Astrocyte (in vitro differentiated cells and primary cell): ENCODE measurements at regions not wholly inside any gene's neighbourhood (a gene's known extent, or its start where the extent isn't known, plus 50 kb on each side); places are given as distances from the start of the nearest gene placed in this dataset.

Experiments
- DNase-seq: peaks from one replicate; pipeline ENCODE4 v3.0.0-alpha.2; 2010; ENCODE audit warnings: low read depth
- FAIRE-seq: peaks from 2 replicates; lab custom pipeline; 2011; peaks lifted over from hg19 to GRCh38; lab: Jason Lieb, UNC
- H2AFZ ChIP-seq: 2 replicates; pipeline ENCODE4 v1.6.0; 2012; ENCODE audit warnings: low read depth, low read length, inconsistent platforms
- H3K27ac ChIP-seq: 2 replicates; pipeline ENCODE4 v1.5.1; 2011; ENCODE audit warnings: low read depth, low read length, inconsistent platforms
- H3K27me3 ChIP-seq: 2 replicates; pipeline ENCODE4 v1.6.0; 2011; ENCODE audit warnings: low read length, inconsistent platforms; ENCODE audit not compliant: insufficient read depth
- H3K36me3 ChIP-seq: 2 replicates; pipeline ENCODE4 v1.5.1; 2011; ENCODE audit warnings: low read length, inconsistent platforms; ENCODE audit not compliant: insufficient read depth
- H3K4me1 ChIP-seq: 2 replicates; pipeline ENCODE4 v1.5.1; 2011; ENCODE audit warnings: low read length, inconsistent platforms; ENCODE audit not compliant: insufficient read depth
- H3K4me2 ChIP-seq: 2 replicates; pipeline ENCODE4 v1.6.0; 2012; ENCODE audit warnings: low read length, inconsistent platforms
- H3K4me3 ChIP-seq: 2 replicates; pipeline ENCODE4 v1.5.1; 2011; ENCODE audit warnings: low read depth, mild to moderate bottlenecking, low read length, inconsistent platforms; ENCODE audit not compliant: insufficient read depth
- H3K79me2 ChIP-seq: 2 replicates; pipeline ENCODE4 v1.6.0; 2012; ENCODE audit warnings: mild to moderate bottlenecking, low read length, inconsistent platforms; ENCODE audit not compliant: insufficient read depth
- H3K9ac ChIP-seq: 2 replicates; pipeline ENCODE4 v1.6.0; 2012; ENCODE audit warnings: mild to moderate bottlenecking, low read length, inconsistent platforms
- H3K9me3 ChIP-seq: 2 replicates; pipeline ENCODE4 v1.5.1; 2012; ENCODE audit warnings: low read depth, mild to moderate bottlenecking, low read length, inconsistent platforms; ENCODE audit not compliant: insufficient read depth
- H4K20me1 ChIP-seq: 2 replicates; pipeline ENCODE4 v1.6.0; 2012; ENCODE audit warnings: low read length, inconsistent platforms; ENCODE audit not compliant: insufficient read depth
- H3K27ac Mint-ChIP-seq: one replicate; pipeline ENCODE4 v1.8.0; 2021; ENCODE audit warnings: mild to moderate bottlenecking, mixed read lengths; ENCODE audit not compliant: unreplicated experiment
- H3K27me3 Mint-ChIP-seq: one replicate; pipeline ENCODE4 v1.8.0; 2021; ENCODE audit warnings: low read depth, mixed read lengths; ENCODE audit not compliant: unreplicated experiment
- H3K36me3 Mint-ChIP-seq: one replicate; pipeline ENCODE4 v1.8.0; 2021; ENCODE audit warnings: low read depth, mixed read lengths; ENCODE audit not compliant: unreplicated experiment
- H3K4me1 Mint-ChIP-seq: one replicate; pipeline ENCODE4 v1.8.0; 2021; ENCODE audit warnings: low read depth, mixed read lengths; ENCODE audit not compliant: unreplicated experiment
- H3K4me3 Mint-ChIP-seq: one replicate; pipeline ENCODE4 v1.8.0; 2021; ENCODE audit warnings: mild to moderate bottlenecking, moderate library complexity, mixed read lengths; ENCODE audit not compliant: unreplicated experiment
- H3K9me3 Mint-ChIP-seq: one replicate; pipeline ENCODE4 v1.8.0; 2021; ENCODE audit warnings: mild to moderate bottlenecking, mixed read lengths; ENCODE audit not compliant: unreplicated experiment
- EZH2 ChIP-seq: IDR thresholded peaks from 2 replicates; pipeline ENCODE4 v1.6.1; 2012; ENCODE audit warnings: mild to moderate bottlenecking, low read length, inconsistent platforms; ENCODE audit not compliant: insufficient read depth
- TF ChIP-seq, protein P1 (sequence below): IDR thresholded peaks from 2 replicates; pipeline ENCODE4 v1.5.1; 2011; ENCODE audit warnings: low read depth, mild to moderate bottlenecking, inconsistent platforms, low read length, moderate library complexity; ENCODE audit not compliant: insufficient read depth

DNA sequence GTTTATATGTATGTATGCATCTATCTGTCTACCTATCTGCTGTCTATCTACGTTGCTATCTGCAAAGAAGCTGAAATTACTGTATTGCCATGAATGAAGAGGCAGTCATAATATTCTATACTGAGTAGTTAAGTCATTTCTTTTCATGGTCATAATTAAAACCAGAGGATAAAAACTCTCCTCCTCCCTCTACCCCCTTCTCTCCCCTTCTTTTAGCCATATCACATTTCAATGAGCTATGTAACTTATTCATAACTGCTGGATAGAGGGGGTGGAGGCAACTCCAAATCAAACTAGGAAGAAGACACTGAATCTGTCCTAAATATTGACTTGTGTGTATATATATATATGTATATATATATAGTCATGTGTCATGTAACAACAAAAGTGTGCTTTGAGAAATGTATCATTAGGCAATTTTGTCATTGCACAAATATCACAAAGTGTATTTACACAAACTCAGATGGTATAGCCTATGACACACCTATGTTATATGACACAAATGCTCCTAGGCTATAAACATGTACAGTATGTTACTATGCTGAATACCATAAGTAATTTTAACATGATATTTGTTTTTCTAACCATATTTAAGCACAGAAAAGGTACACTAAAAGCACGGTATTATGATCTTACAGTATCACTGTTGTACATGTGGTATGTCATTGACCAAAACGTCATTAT lies 229.7 kb upstream of the KCNMB2 start:
- DNase-seq: no peak
- no peaks in the 10 kb centered on the region for H3K9me3 ChIP-seq
- H3K4me2 ChIP-seq: no peak overlapping the region
- no peak overlapping the region for H3K9ac ChIP-seq
- H3K36me3 ChIP-seq: no peaks in the 10 kb centered on the region
- H3K27ac ChIP-seq: no peak overlapping the region
- H3K79me2 ChIP-seq: no peaks in the 10 kb centered on the region
- no peak for FAIRE-seq
- Mint-ChIP-seq H3K4me3 (no peak overlapping the region), H3K36me3 (no peaks in the 10 kb centered on the region), H3K27ac (no peak overlapping the region), H3K9me3 (no peaks in the 10 kb centered on the region), H3K27me3 (no peaks in the 10 kb centered on the region), H3K4me1 (no peaks in the 10 kb centered on the region)
- no peak overlapping the region for H3K4me3 ChIP-seq
- no peaks in the 10 kb centered on the region for H3K4me1 ChIP-seq
- no peak overlapping the region for H2AFZ ChIP-seq
- H3K27me3 ChIP-seq: no peaks in the 10 kb centered on the region
- H4K20me1 ChIP-seq: no peaks in the 10 kb centered on the region
- TF ChIP-seq EZH2: no peak

DNA sequence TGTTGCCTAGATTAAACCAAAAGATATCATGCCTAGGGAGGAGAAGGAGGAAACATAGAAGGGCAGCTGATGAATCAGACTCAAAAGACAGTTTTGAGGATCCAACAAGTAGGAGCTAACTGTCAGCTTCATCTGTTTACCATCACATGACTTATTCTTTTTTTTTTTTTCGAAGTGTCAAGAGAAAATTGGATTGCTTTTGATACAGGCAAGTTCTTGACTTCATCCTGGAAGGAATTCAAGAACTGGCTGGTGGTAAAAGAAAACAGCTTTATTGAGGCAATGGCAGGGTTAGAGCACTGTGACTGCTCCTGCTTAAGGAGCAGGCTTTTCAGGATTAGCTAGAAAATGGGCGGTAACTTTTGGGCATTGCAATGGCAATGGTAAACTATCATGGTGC lies 227.5 kb upstream of the KCNMB2 start:
- no peak overlapping the region for H3K4me3 Mint-ChIP-seq
- H3K79me2 ChIP-seq: no peaks in the 10 kb centered on the region
- H2AFZ ChIP-seq: no peak overlapping the region
- no peaks in the 10 kb centered on the region for H3K36me3 ChIP-seq
- H3K4me2 ChIP-seq: no peak overlapping the region
- H3K27me3 Mint-ChIP-seq: peaks cover 1% of the 10 kb centered on the region
- H4K20me1 ChIP-seq: no peaks in the 10 kb centered on the region
- peaks cover 2% of the 10 kb centered on the region for H3K4me1 Mint-ChIP-seq
- H3K4me1 ChIP-seq: no peaks in the 10 kb centered on the region
- H3K4me3 ChIP-seq: no peak overlapping the region
- FAIRE-seq (no peak), DNase-seq (no peak)
- no peaks in the 10 kb centered on the region for H3K9me3 ChIP-seq
- H3K9ac ChIP-seq: no peak overlapping the region
- no peak for TF ChIP-seq EZH2
- TF ChIP-seq, protein P1, sequence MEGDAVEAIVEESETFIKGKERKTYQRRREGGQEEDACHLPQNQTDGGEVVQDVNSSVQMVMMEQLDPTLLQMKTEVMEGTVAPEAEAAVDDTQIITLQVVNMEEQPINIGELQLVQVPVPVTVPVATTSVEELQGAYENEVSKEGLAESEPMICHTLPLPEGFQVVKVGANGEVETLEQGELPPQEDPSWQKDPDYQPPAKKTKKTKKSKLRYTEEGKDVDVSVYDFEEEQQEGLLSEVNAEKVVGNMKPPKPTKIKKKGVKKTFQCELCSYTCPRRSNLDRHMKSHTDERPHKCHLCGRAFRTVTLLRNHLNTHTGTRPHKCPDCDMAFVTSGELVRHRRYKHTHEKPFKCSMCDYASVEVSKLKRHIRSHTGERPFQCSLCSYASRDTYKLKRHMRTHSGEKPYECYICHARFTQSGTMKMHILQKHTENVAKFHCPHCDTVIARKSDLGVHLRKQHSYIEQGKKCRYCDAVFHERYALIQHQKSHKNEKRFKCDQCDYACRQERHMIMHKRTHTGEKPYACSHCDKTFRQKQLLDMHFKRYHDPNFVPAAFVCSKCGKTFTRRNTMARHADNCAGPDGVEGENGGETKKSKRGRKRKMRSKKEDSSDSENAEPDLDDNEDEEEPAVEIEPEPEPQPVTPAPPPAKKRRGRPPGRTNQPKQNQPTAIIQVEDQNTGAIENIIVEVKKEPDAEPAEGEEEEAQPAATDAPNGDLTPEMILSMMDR: no peak
- no peak overlapping the region for H3K27ac Mint-ChIP-seq
- H3K36me3 Mint-ChIP-seq: no peaks in the 10 kb centered on the region
- no peaks in the 10 kb centered on the region for H3K27me3 ChIP-seq
- no peak overlapping the region for H3K27ac ChIP-seq
- H3K9me3 Mint-ChIP-seq: no peaks in the 10 kb centered on the region

DNA sequence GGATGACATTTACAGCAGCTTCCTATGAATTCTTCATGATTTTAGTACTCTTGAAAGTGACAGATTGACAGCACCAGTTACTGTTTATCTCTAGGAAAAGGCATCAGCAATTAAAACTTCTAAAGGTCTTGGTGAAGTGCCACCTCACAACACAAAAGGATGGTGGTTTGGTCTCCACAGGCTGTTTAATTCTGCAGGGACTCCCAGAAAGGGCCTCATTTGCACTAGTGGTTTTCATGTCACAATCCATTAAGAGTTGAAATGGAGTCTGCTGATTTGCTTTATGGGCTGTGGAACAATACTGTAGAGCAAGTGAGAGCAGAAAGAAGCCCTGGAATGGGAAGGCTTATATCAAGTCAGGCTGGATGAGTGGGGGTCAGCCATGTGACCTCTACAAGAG lies 225.3 kb upstream of the KCNMB2 start:
- Histone ChIP-seq H3K4me1 (no peaks in the 10 kb centered on the region), H3K27me3 (no peaks in the 10 kb centered on the region), H2AFZ (no peak overlapping the region), H4K20me1 (no peaks in the 10 kb centered on the region), H3K4me2 (no peak overlapping the region), H3K36me3 (no peaks in the 10 kb centered on the region), H3K9me3 (no peaks in the 10 kb centered on the region), H3K9ac (no peak overlapping the region), H3K27ac (no peak overlapping the region), H3K4me3 (no peak overlapping the region), H3K79me2 (no peaks in the 10 kb centered on the region)
- TF ChIP-seq, protein P1: no peak
- TF ChIP-seq EZH2: no peak
- no peak overlapping the region for H3K4me3 Mint-ChIP-seq
- no peaks in the 10 kb centered on the region for H3K36me3 Mint-ChIP-seq
- H3K4me1 Mint-ChIP-seq: peaks cover 5% of the 10 kb centered on the region
- H3K9me3 Mint-ChIP-seq: no peaks in the 10 kb centered on the region
- no peak overlapping the region for H3K27ac Mint-ChIP-seq
- H3K27me3 Mint-ChIP-seq: peaks cover 1% of the 10 kb centered on the region
- DNase-seq (no peak), FAIRE-seq (no peak)
